ENCODE measurements at regions not wholly inside any gene's neighbourhood (a gene's known extent, or its start where the extent isn't known, plus 50 kb on each side); places are given as distances from the start of the nearest gene placed in this dataset.

GRCh38 chr21:35643176-35643575 lies 417.1 kb downstream of the SETD4 start:
- Histone ChIP-seq H3K27ac (no peak overlapping the region), H3K4me3 (no peak overlapping the region), H3K27me3 (peaks cover 0 to 11% (median 3%) of the 10 kb centered on the region in 7 donors), H3K9me3 (no peaks in the 10 kb centered on the region), H3K4me1 (no peaks in the 10 kb centered on the region), H3K36me3 (no peaks in the 10 kb centered on the region)
- intact Hi-C loops (cut with DNase I) = no loop called here
- TF ChIP-seq CTCF (IDR thresholded peaks at IDR 0.05) = no peak
- DNase-seq = no peak
- WGBS, 2 donors = 70% methylated on average over 4 of the region's 4 CpGs
- ATAC-seq = no peak

GRCh38 chr21:35641271-35642016 lies 418.9 kb downstream of the SETD4 start:
- intact Hi-C loops (cut with DNase I) = no loop called here
- H3K27me3 ChIP-seq = peaks cover 0 to 16% (median 0%) of the 10 kb centered on the region in 7 donors
- H3K27ac ChIP-seq = peak overlapping the region in 1 of 10 donors; percentile 42
- no peak overlapping the region for H3K4me3 ChIP-seq
- no peaks in the 10 kb centered on the region for H3K36me3 ChIP-seq
- ATAC-seq (no peak), DNase-seq (no peak)
- no peaks in the 10 kb centered on the region for H3K9me3 ChIP-seq
- WGBS, 2 donors = 74 to 83% methylated on average over 4 of the region's 4 CpGs
- TF ChIP-seq CTCF (IDR thresholded peaks at IDR 0.05) = no peak
- peaks cover 0 to 6% (median 0%) of the 10 kb centered on the region in 9 donors for H3K4me1 ChIP-seq

- Histone ChIP-seq H3K27ac (no peak overlapping the region), H3K36me3 (no peaks in the 10 kb centered on the region), H3K4me1 (peaks cover 0 to 6% (median 0%) of the 10 kb centered on the region in 9 donors), H3K9me3 (no peaks in the 10 kb centered on the region), H3K27me3 (peaks cover 0 to 14% (median 0%) of the 10 kb centered on the region in 7 donors), H3K4me3 (no peak overlapping the region)
- no peak for TF ChIP-seq CTCF (IDR thresholded peaks at IDR 0.05)
- DNase-seq (no peak), ATAC-seq (peak in 5 of 8 donors; percentile 27 to 80 (median 61))
- intact Hi-C loops (cut with DNase I) = no loop called here
- WGBS, 2 donors = 31 to 44% methylated on average over 2 of the region's 2 CpGs
Measured at GRCh38 chr21:35637431-35637830, 422.9 kb downstream of the SETD4 start.

GRCh38 chr21:35635994-35636393 lies 424.3 kb downstream of the SETD4 start:
- DNase-seq (no peak), ATAC-seq (no peak)
- 70 to 84% methylated on average over 1 of the region's 1 CpG for WGBS, 2 donors
- Histone ChIP-seq H3K9me3 (no peaks in the 10 kb centered on the region), H3K4me1 (peaks cover 0 to 6% (median 0%) of the 10 kb centered on the region in 9 donors), H3K36me3 (no peaks in the 10 kb centered on the region), H3K27me3 (peaks cover 0 to 7% (median 0%) of the 10 kb centered on the region in 7 donors), H3K4me3 (no peak overlapping the region), H3K27ac (no peak overlapping the region)
- TF ChIP-seq CTCF (IDR thresholded peaks at IDR 0.05) = no peak
- intact Hi-C loops (cut with DNase I) = no loop called here

Data from heart right ventricle (tissue), 16 donors.